A549 (cell line): ENCODE measurements at regions not wholly inside any gene's neighbourhood (a gene's known extent, or its start where the extent isn't known, plus 50 kb on each side); places are given as distances from the start of the nearest gene placed in this dataset.

ENCODE experiments used
- CTCF ChIP-seq: fragments of >200 bp; sonication (Bioruptor Twin); formaldehyde crosslinking; IDR thresholded peaks from 3 replicates; pipeline ENCODE4 v1.5.1; 2016
- EP300 ChIP-seq, 2 experiments: fragments of >200 bp; sonication (Bioruptor Twin); formaldehyde crosslinking; IDR thresholded peaks; 2 replicates in 1 of 2; 3 replicates in 1 of 2; pipeline ENCODE4 v1.6.1; 2016 to 2017
- JUN ChIP-seq, 2 experiments: fragments of >200 bp; sonication (Bioruptor Twin); formaldehyde crosslinking; IDR thresholded peaks; 2 replicates in 1 of 2; 3 replicates in 1 of 2; pipeline ENCODE4 v1.6.1; 2016 to 2017
- POLR2A ChIP-seq: IDR thresholded peaks from 2 replicates; pipeline ENCODE4 v1.6.1; 2012; ENCODE audit warnings: mild to moderate bottlenecking, low read length
- RAD21 ChIP-seq, 2 experiments: fragments of >200 bp in 1 of 2; sonication (Bioruptor Twin) in 1 of 2; formaldehyde crosslinking in 1 of 2; IDR thresholded peaks in 1 of 2; conservative IDR thresholded peaks in 1 of 2; 2 replicates in 1 of 2; 3 replicates in 1 of 2; pipeline ENCODE4 v1.6.1; 2012 to 2018; ENCODE audit warnings: inconsistent platforms in 1 of 2

GRCh38 chr5:60488466-60489130 lies 211.4 kb downstream of the DEPDC1B start:
- TF ChIP-seq CTCF, result no peak
- TF ChIP-seq POLR2A, result no peak
- TF ChIP-seq JUN (IDR thresholded peaks at IDR 0.05), result no peak
- no peak for TF ChIP-seq RAD21 (conservative IDR thresholded peaks at IDR 0.05 in 1 of 2, IDR thresholded peaks at IDR 0.05 in 1 of 2)
- no peak for TF ChIP-seq EP300 (IDR thresholded peaks at IDR 0.05)
